Vagina (tissue), 2 donors: ENCODE measurements at regions not wholly inside any gene's neighbourhood (a gene's known extent, or its start where the extent isn't known, plus 50 kb on each side); places are given as distances from the start of the nearest gene placed in this dataset.
A peak's percentile ranks its signal among the peaks of the same experiment; 100 is the strongest.

Experiments used
- DNase-seq, 2 donors: peaks; one replicate each; pipeline ENCODE4 v3.0.0-alpha.2; 2017; ENCODE audit errors: extremely low spot score in 2 of 2
- H3K27ac ChIP-seq: fragments of 200-600 bp; sonication (generic); one replicate; pipeline ENCODE4 v1.5.1; 2019
- H3K27me3 ChIP-seq: fragments of 200-600 bp; sonication (generic); one replicate; pipeline ENCODE4 v1.5.1; 2019
- H3K36me3 ChIP-seq, 2 donors: fragments of 200-600 bp; sonication (generic); one replicate each; pipeline ENCODE4 v1.5.1; 2017 to 2019
- H3K4me1 ChIP-seq: fragments of 200-600 bp; sonication (generic); one replicate; pipeline ENCODE4 v1.5.1; 2019
- H3K4me3 ChIP-seq, 2 donors: fragments of 200-600 bp; sonication (generic); 1 replicate in 1 of 2; 2 replicates in 1 of 2; pipeline ENCODE4 v1.5.1; 2016 to 2019
- H3K9me3 ChIP-seq: fragments of 200-600 bp; sonication (generic); one replicate; pipeline ENCODE4 v1.5.1; 2019
- POLR2A ChIP-seq, 2 donors: fragments of 450-650 bp; IDR thresholded peaks; one replicate each; pipeline ENCODE4 v1.6.1; 2017; ENCODE audit warnings: antibody characterized with exemption in 2 of 2, mild to moderate bottlenecking in 2 of 2, moderate library complexity in 2 of 2
- POLR2AphosphoS5 ChIP-seq, 2 donors: sonication (generic); formaldehyde crosslinking; IDR thresholded peaks; one replicate each; pipeline ENCODE4 v1.9.0; 2017; ENCODE audit warnings: antibody characterized with exemption in 2 of 2, mild to moderate bottlenecking in 2 of 2, low read depth in 1 of 2; ENCODE audit not compliant: insufficient read depth in 1 of 2
- intact Hi-C: fragments of 100-400 bp; cut with DNase I; formaldehyde crosslinking; loops from one replicate; pipeline ENCODE4 v1.15.1; 2023
- TF ChIP-seq, protein P1 (sequence below), 3 experiments: fragments of 450-650 bp in 2 of 3; fragments of 200-600 bp in 1 of 3; sonication (generic) in 1 of 3; IDR thresholded peaks; one replicate each; pipeline ENCODE4 v1.5.1; 2017 to 2019; ENCODE audit warnings: antibody characterized with exemption in 3 of 3, mild to moderate bottlenecking in 2 of 3, moderate library complexity in 2 of 3

DNA sequence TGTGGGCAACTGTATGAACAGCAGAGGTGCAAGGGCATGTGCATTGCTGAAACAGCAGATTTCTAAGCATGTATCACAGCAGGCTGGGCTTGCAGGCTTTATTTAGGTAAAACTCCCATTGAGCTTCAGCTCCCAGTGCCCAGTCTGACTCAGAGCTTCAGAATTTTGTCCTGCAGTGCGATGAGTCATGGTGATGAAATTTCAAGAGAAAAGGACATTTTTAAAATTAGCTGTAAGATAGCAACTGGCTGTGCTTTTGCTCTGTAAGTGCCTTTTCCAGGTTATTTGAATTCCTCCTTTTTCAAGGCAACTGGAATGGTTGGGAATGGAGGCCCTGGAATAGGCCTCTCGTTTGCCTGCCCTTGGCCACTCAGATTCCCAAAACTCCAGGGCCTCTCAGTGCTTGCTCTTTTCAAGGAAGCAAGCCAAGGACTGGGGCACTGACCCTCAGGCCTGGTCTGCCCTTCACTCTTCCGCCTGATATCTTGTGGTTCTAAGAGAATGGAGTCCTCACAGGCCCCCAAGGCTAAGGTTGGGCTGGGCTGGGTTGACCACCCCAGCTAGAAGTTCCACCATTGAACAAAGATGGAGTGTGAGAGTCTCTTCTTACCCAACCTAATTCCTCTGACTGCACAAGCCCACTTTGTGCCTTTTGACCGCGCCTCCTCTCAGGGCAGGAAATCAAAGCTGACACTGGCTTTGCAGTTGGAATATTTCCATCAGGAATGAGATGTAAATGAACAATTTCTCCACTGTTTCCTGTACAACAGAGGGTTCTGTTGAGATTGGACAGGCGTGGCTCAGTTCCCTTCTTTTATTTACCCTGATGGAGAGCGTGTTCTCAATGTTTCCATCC lies 59.5 kb upstream of the PRSS23 start:
- peak overlapping the region; percentile 96 for H3K27ac ChIP-seq
- H3K36me3 ChIP-seq, result no peaks in the 10 kb centered on the region
- H3K4me1 ChIP-seq, result peaks cover 69% of the 10 kb centered on the region
- TF ChIP-seq POLR2AphosphoS5 (IDR thresholded peaks at IDR 0.05; ENCODE audit: insufficient read depth in 1 of 2, low read depth in 1 of 2), result peak; percentile 31 to 88
- TF ChIP-seq, protein P1, sequence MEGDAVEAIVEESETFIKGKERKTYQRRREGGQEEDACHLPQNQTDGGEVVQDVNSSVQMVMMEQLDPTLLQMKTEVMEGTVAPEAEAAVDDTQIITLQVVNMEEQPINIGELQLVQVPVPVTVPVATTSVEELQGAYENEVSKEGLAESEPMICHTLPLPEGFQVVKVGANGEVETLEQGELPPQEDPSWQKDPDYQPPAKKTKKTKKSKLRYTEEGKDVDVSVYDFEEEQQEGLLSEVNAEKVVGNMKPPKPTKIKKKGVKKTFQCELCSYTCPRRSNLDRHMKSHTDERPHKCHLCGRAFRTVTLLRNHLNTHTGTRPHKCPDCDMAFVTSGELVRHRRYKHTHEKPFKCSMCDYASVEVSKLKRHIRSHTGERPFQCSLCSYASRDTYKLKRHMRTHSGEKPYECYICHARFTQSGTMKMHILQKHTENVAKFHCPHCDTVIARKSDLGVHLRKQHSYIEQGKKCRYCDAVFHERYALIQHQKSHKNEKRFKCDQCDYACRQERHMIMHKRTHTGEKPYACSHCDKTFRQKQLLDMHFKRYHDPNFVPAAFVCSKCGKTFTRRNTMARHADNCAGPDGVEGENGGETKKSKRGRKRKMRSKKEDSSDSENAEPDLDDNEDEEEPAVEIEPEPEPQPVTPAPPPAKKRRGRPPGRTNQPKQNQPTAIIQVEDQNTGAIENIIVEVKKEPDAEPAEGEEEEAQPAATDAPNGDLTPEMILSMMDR (IDR thresholded peaks at IDR 0.05), result no peak
- no peak overlapping the region for H3K4me3 ChIP-seq
- intact Hi-C loops, result no loop called here
- no peaks in the 10 kb centered on the region for H3K9me3 ChIP-seq
- no peaks in the 10 kb centered on the region for H3K27me3 ChIP-seq
- DNase-seq, result no peak

DNA sequence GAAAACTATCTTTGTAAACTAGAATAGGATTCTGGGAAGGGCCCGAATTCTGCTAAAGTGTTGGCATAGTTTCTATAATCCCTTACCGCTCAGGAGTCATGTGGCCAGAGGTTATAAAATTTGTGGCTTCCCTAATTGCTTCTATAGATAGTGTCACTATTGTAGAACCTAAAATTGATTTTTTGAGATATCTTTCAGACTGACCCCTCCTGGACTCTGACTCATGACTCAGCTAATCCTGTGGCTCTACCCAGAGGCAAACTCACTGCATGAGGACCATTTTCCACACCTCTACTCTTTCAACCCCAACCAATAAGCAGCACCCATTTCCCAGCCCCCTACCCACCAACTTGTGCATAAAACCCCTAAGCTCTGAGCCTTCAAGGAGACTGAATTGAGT lies 61.8 kb upstream of the PRSS23 start:
- peaks cover 66% of the 10 kb centered on the region for H3K4me1 ChIP-seq

DNA sequence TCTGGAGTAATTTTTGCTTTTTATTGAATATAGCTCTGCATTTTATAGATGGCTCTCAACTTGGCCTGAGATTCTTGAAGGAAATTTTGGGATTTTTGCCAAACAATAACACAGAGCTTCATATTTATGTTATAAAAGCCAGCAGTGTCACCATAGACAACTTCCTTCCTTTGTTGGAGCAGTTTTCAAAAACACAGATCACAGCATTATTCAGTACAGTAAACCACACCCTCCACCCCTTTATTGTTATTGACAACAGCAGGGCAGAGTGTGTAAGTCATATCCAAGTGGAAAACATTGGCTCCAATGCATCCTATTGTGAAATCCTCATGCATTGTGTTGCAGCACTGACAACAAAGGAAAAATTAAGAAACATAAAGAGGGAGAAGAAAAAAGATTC lies 62.6 kb upstream of the PRSS23 start:
- Histone ChIP-seq H3K36me3 (no peaks in the 10 kb centered on the region), H3K27ac (peak overlapping the region; percentile 96), H3K4me3 (no peak overlapping the region), H3K4me1 (peaks cover 57% of the 10 kb centered on the region), H3K27me3 (no peaks in the 10 kb centered on the region), H3K9me3 (no peaks in the 10 kb centered on the region)
- intact Hi-C loops, result no loop called here
- TF ChIP-seq POLR2AphosphoS5 (IDR thresholded peaks at IDR 0.05; ENCODE audit: insufficient read depth in 1 of 2, low read depth in 1 of 2), result peak in 1 of 2 donors; percentile 21
- no peak for TF ChIP-seq POLR2A (IDR thresholded peaks at IDR 0.05)
- no peak for DNase-seq

More for the DNA sequence above, 61.8 kb upstream of the PRSS23 start:
- Histone ChIP-seq H3K9me3 (no peaks in the 10 kb centered on the region), H3K27me3 (no peaks in the 10 kb centered on the region), H3K27ac (peak overlapping the region; percentile 96), H3K4me3 (no peak overlapping the region), H3K36me3 (no peaks in the 10 kb centered on the region)
- no peak for DNase-seq
- TF ChIP-seq, protein P1 (IDR thresholded peaks at IDR 0.05), result no peak
- TF ChIP-seq POLR2AphosphoS5 (IDR thresholded peaks at IDR 0.05; ENCODE audit: insufficient read depth in 1 of 2, low read depth in 1 of 2) (no peak), POLR2A (IDR thresholded peaks at IDR 0.05) (no peak)
- intact Hi-C loops, result no loop called here

DNA sequence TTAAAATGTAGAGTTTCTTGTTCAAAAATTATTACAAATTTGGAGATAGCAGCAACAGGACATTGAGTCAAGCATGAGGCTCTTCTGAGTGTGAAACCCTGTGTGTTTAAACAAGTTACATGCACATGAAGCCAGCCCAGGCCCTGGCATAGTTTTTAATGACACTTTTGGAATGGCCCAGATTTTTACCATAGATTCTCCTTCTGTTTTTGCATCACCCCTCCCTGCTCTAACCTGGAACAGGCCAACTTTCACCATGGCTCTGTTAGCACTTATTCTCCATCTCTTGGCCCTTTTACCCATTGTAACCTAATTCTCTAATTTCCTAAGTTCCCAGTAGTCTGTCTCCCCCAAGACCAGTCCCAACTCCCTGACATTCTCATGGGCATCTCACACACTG lies 63.1 kb upstream of the PRSS23 start:
- H3K27me3 ChIP-seq, result no peaks in the 10 kb centered on the region
- TF ChIP-seq, protein P1 (IDR thresholded peaks at IDR 0.05), result no peak
- TF ChIP-seq POLR2A (IDR thresholded peaks at IDR 0.05), result no peak
- no peak for TF ChIP-seq POLR2AphosphoS5 (IDR thresholded peaks at IDR 0.05; ENCODE audit: insufficient read depth in 1 of 2, low read depth in 1 of 2)
- no peak overlapping the region for H3K4me3 ChIP-seq
- H3K4me1 ChIP-seq, result peaks cover 52% of the 10 kb centered on the region
- no peaks in the 10 kb centered on the region for H3K36me3 ChIP-seq
- intact Hi-C loops, result no loop called here
- DNase-seq, result no peak
- H3K27ac ChIP-seq, result peak overlapping the region; percentile 96
- H3K9me3 ChIP-seq, result no peaks in the 10 kb centered on the region

DNA sequence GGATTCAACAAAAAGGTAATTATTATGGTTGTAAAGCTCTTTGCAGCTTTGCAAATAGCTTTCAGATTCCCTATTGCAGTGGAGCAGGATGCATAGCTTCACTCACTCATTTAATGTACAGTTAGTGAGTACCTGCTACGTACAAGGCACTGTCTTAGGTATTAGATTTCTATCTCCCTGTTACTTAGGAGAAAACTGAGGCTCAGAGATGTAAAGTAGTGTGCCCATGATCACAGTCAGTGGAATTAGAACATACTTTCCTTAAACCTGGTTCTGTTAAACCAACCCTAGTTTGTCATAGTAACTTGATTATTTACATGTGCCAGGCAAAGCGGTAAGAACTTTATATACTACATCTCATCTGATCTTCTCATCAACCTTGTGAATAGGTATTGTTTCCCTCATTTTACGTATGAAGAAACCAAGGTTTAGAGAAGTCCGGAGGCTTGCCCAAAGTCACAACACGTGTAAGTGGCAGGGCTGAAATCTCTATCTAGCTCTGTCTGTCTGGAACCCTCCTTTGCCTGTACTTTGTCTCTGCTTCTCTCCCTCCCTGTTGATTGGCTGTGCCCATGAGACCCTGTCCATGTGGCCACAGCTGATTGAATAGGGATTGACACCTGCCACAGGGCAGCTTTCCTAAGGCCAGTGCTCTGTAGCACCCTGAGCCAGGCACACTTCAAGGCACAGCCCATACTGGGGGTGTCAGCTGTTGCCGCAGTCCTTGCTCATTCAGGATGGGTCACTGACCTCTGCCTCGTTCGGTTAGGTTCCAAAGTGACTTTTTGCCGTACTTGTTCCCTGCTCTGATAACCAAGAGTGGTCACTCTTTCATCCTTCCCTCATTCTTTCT lies 63.8 kb upstream of the PRSS23 start:
- H3K4me1 ChIP-seq, result peaks cover 45% of the 10 kb centered on the region
- TF ChIP-seq POLR2AphosphoS5 (IDR thresholded peaks at IDR 0.05; ENCODE audit: insufficient read depth in 1 of 2, low read depth in 1 of 2) (no peak), POLR2A (IDR thresholded peaks at IDR 0.05) (no peak)
- TF ChIP-seq, protein P1 (IDR thresholded peaks at IDR 0.05), result no peak
- no peaks in the 10 kb centered on the region for H3K27me3 ChIP-seq
- no peaks in the 10 kb centered on the region for H3K9me3 ChIP-seq
- intact Hi-C loops, result no loop called here
- no peak for DNase-seq
- H3K27ac ChIP-seq, result peak overlapping the region; percentile 96
- H3K4me3 ChIP-seq, result no peak overlapping the region
- H3K36me3 ChIP-seq, result no peaks in the 10 kb centered on the region
